HFFc6 (cell line): ENCODE measurements at regions not wholly inside any gene's neighbourhood (a gene's known extent, or its start where the extent isn't known, plus 50 kb on each side); places are given as distances from the start of the nearest gene placed in this dataset.

Experiments
- DNase-seq: peaks from one replicate; pipeline ENCODE4 v3.0.0-alpha.2; 2018
- H3K27ac Mint-ChIP-seq: 2 replicates; pipeline ENCODE4 v1.8.0; 2020; ENCODE audit warnings: mild to moderate bottlenecking, mixed read lengths
- H3K27me3 Mint-ChIP-seq: 2 replicates; pipeline ENCODE4 v1.8.0; 2021; ENCODE audit warnings: mild to moderate bottlenecking, moderate library complexity, mixed read lengths; ENCODE audit not compliant: insufficient read depth
- H3K36me3 Mint-ChIP-seq: 2 replicates; pipeline ENCODE4 v1.8.0; 2021; ENCODE audit warnings: low read depth, mixed read lengths
- H3K4me1 Mint-ChIP-seq: 2 replicates; pipeline ENCODE4 v1.8.0; 2020; ENCODE audit warnings: low read depth, mixed read lengths
- H3K4me3 Mint-ChIP-seq: 2 replicates; pipeline ENCODE4 v1.8.0; 2020; ENCODE audit warnings: mild to moderate bottlenecking, moderate library complexity, mixed read lengths
- H3K9me3 Mint-ChIP-seq: 2 replicates; pipeline ENCODE4 v1.8.0; 2020; ENCODE audit warnings: mild to moderate bottlenecking, mixed read lengths
- CTCF ChIP-seq: fragments of 200-600 bp; sonication (generic); IDR thresholded peaks from 2 replicates; pipeline ENCODE4 v1.5.0; 2021; ENCODE audit warnings: antibody characterized with exemption, mild to moderate bottlenecking

DNA sequence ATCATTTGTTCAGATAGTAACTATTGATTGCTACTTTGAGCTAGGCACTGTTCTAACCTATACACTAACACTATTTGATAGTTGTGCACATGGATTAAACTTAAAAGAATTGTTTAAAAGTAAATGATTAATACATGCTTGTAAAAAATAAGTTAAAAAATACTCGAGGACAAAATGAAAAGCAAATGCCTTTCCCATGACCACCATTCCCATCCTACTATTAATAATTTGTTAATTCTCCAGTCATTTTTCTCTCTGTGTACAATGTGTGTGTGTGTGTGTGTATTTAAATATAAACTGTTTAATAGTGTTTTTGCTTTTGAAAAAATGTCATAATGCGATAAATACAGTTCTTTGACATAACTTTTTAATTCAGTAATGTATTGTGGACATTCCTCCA is 78.7 kb upstream of the KCNMB2 start:
- Mint-ChIP-seq H3K4me1 (no peaks in the 10 kb centered on the region), H3K4me3 (no peak overlapping the region), H3K27me3 (no peaks in the 10 kb centered on the region; the same call in 1 of the 2 replicates), H3K36me3 (no peaks in the 10 kb centered on the region), H3K9me3 (no peaks in the 10 kb centered on the region), H3K27ac (no peak overlapping the region)
- no peak for DNase-seq
- TF ChIP-seq CTCF: no peak

DNA sequence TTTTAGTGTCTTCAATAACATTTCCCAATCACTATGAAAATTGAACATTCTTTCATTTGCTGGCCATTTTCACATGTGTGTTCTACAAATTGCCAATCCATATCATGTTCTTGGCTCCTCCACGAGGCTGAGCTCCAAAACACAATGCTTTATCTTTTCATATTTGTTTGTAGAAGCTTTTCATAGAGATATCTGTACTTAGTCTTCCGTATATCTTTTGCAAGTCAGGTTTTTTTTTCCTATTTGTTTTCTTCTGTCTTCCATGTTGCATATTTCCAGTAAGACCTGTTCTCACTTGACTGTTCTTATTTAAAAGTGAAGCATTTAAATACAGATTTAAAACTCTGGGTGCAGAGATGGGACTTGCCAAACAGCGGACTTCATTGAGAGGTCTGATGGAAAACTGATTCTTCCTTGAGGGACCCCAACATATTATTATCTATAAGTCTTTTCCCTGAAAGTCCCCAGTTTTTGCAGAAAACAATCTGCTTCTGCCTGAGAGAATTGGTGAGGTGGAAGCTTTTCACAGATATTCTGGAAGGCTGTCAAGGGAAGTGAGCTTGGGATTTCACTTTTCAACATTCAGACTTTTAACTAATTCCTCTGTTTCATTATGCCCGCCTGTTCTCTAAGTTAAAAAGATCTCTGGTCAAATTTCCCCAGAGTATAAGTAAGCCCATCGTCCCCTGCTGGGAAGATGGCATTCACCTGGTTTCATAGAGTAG is 77.8 kb upstream of the KCNMB2 start:
- DNase-seq: no peak
- H3K27me3 Mint-ChIP-seq: no peaks in the 10 kb centered on the region; the same call in 1 of the 2 replicates
- no peaks in the 10 kb centered on the region for H3K9me3 Mint-ChIP-seq
- TF ChIP-seq CTCF: no peak
- H3K36me3 Mint-ChIP-seq: no peaks in the 10 kb centered on the region
- H3K4me3 Mint-ChIP-seq: no peak overlapping the region
- H3K27ac Mint-ChIP-seq: no peak overlapping the region
- no peaks in the 10 kb centered on the region for H3K4me1 Mint-ChIP-seq

DNA sequence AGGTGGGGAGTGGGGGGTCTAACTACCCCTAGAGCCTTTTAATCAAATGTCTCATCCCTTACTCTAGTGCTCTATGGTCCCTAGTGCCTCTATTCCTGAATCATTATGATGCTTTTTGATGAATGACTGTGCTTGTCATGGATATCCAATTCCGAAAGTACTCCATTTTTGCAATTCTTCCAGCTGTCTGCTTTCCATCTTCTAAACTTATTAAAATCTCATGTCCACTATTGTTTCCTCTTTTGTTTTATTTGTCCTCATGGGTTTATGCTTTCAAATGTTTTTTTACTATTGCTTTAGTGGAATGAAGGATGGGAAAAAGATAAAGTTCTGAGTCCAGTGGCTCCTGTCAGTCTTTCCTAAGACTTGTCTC is 77.2 kb upstream of the KCNMB2 start:
- no peak for TF ChIP-seq CTCF
- H3K27me3 Mint-ChIP-seq: no peaks in the 10 kb centered on the region; the same call in 1 of the 2 replicates
- no peaks in the 10 kb centered on the region for H3K36me3 Mint-ChIP-seq
- no peaks in the 10 kb centered on the region for H3K9me3 Mint-ChIP-seq
- no peak for DNase-seq
- no peak overlapping the region for H3K27ac Mint-ChIP-seq
- no peak overlapping the region for H3K4me3 Mint-ChIP-seq
- no peaks in the 10 kb centered on the region for H3K4me1 Mint-ChIP-seq

- TF ChIP-seq CTCF: no peak
- Mint-ChIP-seq H3K36me3 (no peaks in the 10 kb centered on the region), H3K4me1 (no peaks in the 10 kb centered on the region), H3K9me3 (no peaks in the 10 kb centered on the region), H3K27me3 (peaks cover 2% of the 10 kb centered on the region), H3K27ac (no peak overlapping the region), H3K4me3 (no peak overlapping the region)
- no peak for DNase-seq
These were observed 70.7 kb upstream of the KCNMB2 start for GRCh38 chr3:178465260-178466180.

- peaks cover 2% of the 10 kb centered on the region for H3K27me3 Mint-ChIP-seq
- H3K36me3 Mint-ChIP-seq: no peaks in the 10 kb centered on the region
These were observed 63.3 kb upstream of the KCNMB2 start for GRCh38 chr3:178472941-178473340.

More at GRCh38 chr3:178472941-178473340, 63.3 kb upstream of the KCNMB2 start:
- H3K27ac Mint-ChIP-seq: no peak overlapping the region
- H3K4me3 Mint-ChIP-seq: no peak overlapping the region
- no peaks in the 10 kb centered on the region for H3K4me1 Mint-ChIP-seq
- TF ChIP-seq CTCF: no peak
- DNase-seq: no peak
- H3K9me3 Mint-ChIP-seq: peaks cover 3% of the 10 kb centered on the region; the same call in 1 of the 2 replicates
